K562 (cell line): ENCODE measurements at regions not wholly inside any gene's neighbourhood (a gene's known extent, or its start where the extent isn't known, plus 50 kb on each side); places are given as distances from the start of the nearest gene placed in this dataset.

Experiments
- ATAC-seq: fragments of 200-7000 bp; cut with Tn5 transposase; 3 replicates; pipeline ENCODE4 v1.9.1; 2020; ENCODE audit warnings: moderate library complexity
- BruUV-seq: library from RNA; stranded (reverse); fragments of 400-500 nt; replicated peaks from 2 replicates; lab custom pipeline; 2021; lab: Mats Ljungman, UMichigan
- CTCF ChIA-PET: fragments of 300-600 bp; formaldehyde crosslinking; extraction: SDS; loops from one replicate; lab custom pipeline; 2021; ENCODE audit warnings: low intra/inter-chr PET ratio; lab: Yijun Ruan, JAX
- POLR2A ChIA-PET: fragments of 300-600, 350-650 bp; sonication (Branson Sonifier 250); formaldehyde crosslinking; extraction: SDS; loops from one replicate; lab custom pipeline; 2021; ENCODE audit warnings: antibody characterized with exemption, inconsistent platforms; lab: Yijun Ruan, JAX
- DNase-seq, 4 experiments: peaks; one replicate each; pipeline versions ENCODE4 v3.0.0 to v3.0.0-alpha.2; 2011 to 2018; ENCODE audit warnings: low spot score in 3 of 4, mixed read lengths in 3 of 4; ENCODE audit errors: extremely low read depth in 1 of 4
- FAIRE-seq: peaks from 2 replicates; lab custom pipeline; 2011; peaks lifted over from hg19 to GRCh38; lab: Jason Lieb, UNC
- H2AFZ ChIP-seq: 2 replicates; pipeline ENCODE4 v1.6.0; 2011; ENCODE audit warnings: low read depth, low read length, control low read depth, inconsistent platforms
- H3K27ac ChIP-seq: fragments of 200-600 bp; 3 replicates; pipeline ENCODE4 v1.8.0; 2011; ENCODE audit warnings: low read depth, mild to moderate bottlenecking, control low read depth, inconsistent platforms, low read length, moderate library complexity, mixed read lengths; ENCODE audit errors: extremely low read depth
- H3K27me3 ChIP-seq, 2 experiments: fragments of 300-600 bp in 1 of 2; 2 replicates in 1 of 2; 3 replicates in 1 of 2; pipeline versions ENCODE4 v1.6.0 to v1.8.0; 2011; ENCODE audit warnings: inconsistent platforms in 2 of 2, low read length in 2 of 2, mild to moderate bottlenecking in 1 of 2, mixed read lengths in 1 of 2, moderate library complexity in 1 of 2; ENCODE audit not compliant: control insufficient read depth in 2 of 2, insufficient read depth in 2 of 2
- H3K36me3 ChIP-seq: fragments of 300-600 bp; 3 replicates; pipeline ENCODE4 v1.8.0; 2011; ENCODE audit warnings: mild to moderate bottlenecking, low read length, inconsistent platforms; ENCODE audit not compliant: control insufficient read depth, insufficient read depth
- H3K4me1 ChIP-seq, 2 experiments: fragments of 200-600 bp in 1 of 2; replicated peaks in 1 of 2; 2 replicates in 1 of 2; 3 replicates in 1 of 2; pipeline versions ENCODE4 v1.5.1 to v1.8.0; 2011; ENCODE audit warnings: inconsistent platforms in 2 of 2, low read length in 2 of 2, mild to moderate bottlenecking in 1 of 2, mixed read lengths in 1 of 2, moderate library complexity in 1 of 2; ENCODE audit not compliant: control insufficient read depth in 2 of 2, insufficient read depth in 2 of 2
- H3K4me2 ChIP-seq: 2 replicates; pipeline ENCODE4 v1.6.1; 2011; ENCODE audit warnings: low read length, control low read depth, inconsistent platforms, mixed read lengths; ENCODE audit not compliant: insufficient read depth
- H3K4me3 ChIP-seq: fragments of 200-600 bp; sonication (generic), shearing (Covaris generic); 2 replicates; pipeline ENCODE4 v1.5.1; 2016; ENCODE audit warnings: control low read depth, inconsistent platforms
- H3K79me2 ChIP-seq: fragments of 200-600 bp; 3 replicates; pipeline ENCODE4 v1.8.0; 2011; ENCODE audit warnings: low read length, inconsistent platforms; ENCODE audit not compliant: control insufficient read depth, insufficient read depth
- H3K9ac ChIP-seq, 2 experiments: 2 replicates each; pipeline versions ENCODE4 v1.6.0 to v1.6.1; 2011; ENCODE audit warnings: low read depth in 2 of 2, low read length in 2 of 2, control low read depth in 1 of 2, inconsistent platforms in 1 of 2, mild to moderate bottlenecking in 1 of 2, mixed read lengths in 1 of 2; ENCODE audit not compliant: insufficient read depth in 1 of 2
- H3K9me1 ChIP-seq: one replicate; pipeline ENCODE4 v1.6.0; 2011; ENCODE audit warnings: inconsistent platforms, mild to moderate bottlenecking, low read length, moderate library complexity; ENCODE audit not compliant: control insufficient read depth, insufficient read depth
- H3K9me3 ChIP-seq: replicated peaks from 2 replicates; pipeline ENCODE4 v1.5.1; 2011; ENCODE audit warnings: low read depth, low read length, inconsistent platforms; ENCODE audit not compliant: control insufficient read depth, insufficient read depth
- H4K20me1 ChIP-seq: replicated peaks from 2 replicates; pipeline ENCODE4 v1.6.1; 2011; ENCODE audit warnings: low read length, inconsistent platforms, mixed read lengths; ENCODE audit not compliant: control insufficient read depth, insufficient read depth
- AFF1 ChIP-seq, 2 experiments: fragments of 450-650 bp; IDR thresholded peaks; 2 replicates each; pipeline ENCODE4 v1.6.1; 2018; ENCODE audit warnings: mild to moderate bottlenecking in 2 of 2, low read depth in 1 of 2; ENCODE audit not compliant: partially characterized antibody in 2 of 2
- GABPA ChIP-seq: fragments of 200-800 bp; sonication (Bioruptor generic); conservative IDR thresholded peaks from 2 replicates; pipeline ENCODE4 v1.6.1; 2016; ENCODE audit warnings: low read depth, missing genetic modification characterization, missing compliant biosample characterization
- NKRF ChIP-seq: fragments of 450-650 bp; IDR thresholded peaks from 2 replicates; pipeline ENCODE4 v1.6.1; 2016; ENCODE audit warnings: borderline replicate concordance
- PRDM10 ChIP-seq: fragments of 450-650 bp; IDR thresholded peaks from 2 replicates; pipeline ENCODE4 v1.6.1; 2018; ENCODE audit not compliant: partially characterized antibody
- TEAD2 ChIP-seq: fragments of 450-650 bp; IDR thresholded peaks from 2 replicates; pipeline ENCODE4 v1.6.1; 2016; ENCODE audit warnings: missing genetic modification characterization, control low read depth, missing compliant biosample characterization
- VEZF1 ChIP-seq: fragments of 200-800 bp; sonication (Bioruptor generic); IDR thresholded peaks from 2 replicates; pipeline ENCODE4 v1.6.1; 2017; ENCODE audit warnings: missing genetic modification characterization, missing compliant biosample characterization
- ZNF124 ChIP-seq: sonication (generic); formaldehyde crosslinking; IDR thresholded peaks from 2 replicates; pipeline ENCODE4 v1.8.1; 2022; ENCODE audit warnings: missing genetic modification reagents
- WGBS: fragments of 100-300 bp; shearing (Covaris generic); methylation state at CpG from one replicate; pipeline ENCODE4 v1.1.6; 2016; ENCODE audit warnings: low coverage, mixed read lengths; ENCODE audit not compliant: insufficient coverage; ENCODE audit errors: missing lambda C conversion rate; 5-methylcytosine and 5-hydroxymethylcytosine counted together
- in situ Hi-C: fragments of 300-500 bp; cut with MboI; formaldehyde crosslinking; loops from 4 replicates; pipeline ENCODE4 v1.15.0; 2018; ENCODE audit warnings: inconsistent platforms, mixed read lengths
- intact Hi-C: fragments of 100-400 bp; cut with micrococcal nuclease; formaldehyde crosslinking; loops from 2 replicates; pipeline ENCODE4 v1.14.2; 2022

GRCh38 chr3:86648087-86648486 is 342.9 kb downstream of the VGLL3 start:
- H3K4me2 ChIP-seq, result no peak overlapping the region
- H3K4me3 ChIP-seq, result no peak overlapping the region
- 0% methylated on average over 1 of the region's 1 CpG for WGBS
- H3K9me1 ChIP-seq, result no peaks in the 10 kb centered on the region
- no peak for FAIRE-seq
- H3K27me3 ChIP-seq, result no peaks in the 10 kb centered on the region
- no peak for TF ChIP-seq AFF1 (IDR thresholded peaks at IDR 0.05; ENCODE audit: low read depth in 1 of 2, partially characterized antibody in 2 of 2)
- TF ChIP-seq NKRF, result no peak
- no peak for TF ChIP-seq VEZF1 (CRISPR knock-in tag)
- TF ChIP-seq PRDM10, result no peak
- TF ChIP-seq GABPA (tag), result no peak
- TF ChIP-seq TEAD2, result no peak
- TF ChIP-seq ZNF124, result no peak
- H3K9me3 ChIP-seq, result no peaks in the 10 kb centered on the region
- H3K9ac ChIP-seq, result no peak overlapping the region
- no peaks in the 10 kb centered on the region for H3K4me1 ChIP-seq
- H3K79me2 ChIP-seq, result no peaks in the 10 kb centered on the region
- intact Hi-C loops, result no loop called here
- POLR2A ChIA-PET, result no interaction called here
- DNase-seq, result no peak
- ATAC-seq, result no peak
- H4K20me1 ChIP-seq, result no peaks in the 10 kb centered on the region
- CTCF ChIA-PET, result no interaction called here
- in situ Hi-C loops, result no loop called here
- no peak overlapping the region for H3K27ac ChIP-seq
- BruUV-seq, result no TSS peak
- H3K36me3 ChIP-seq, result no peaks in the 10 kb centered on the region
- no peak overlapping the region for H2AFZ ChIP-seq
